NCI-H128 (cell line): ENCODE measurements at regions not wholly inside any gene's neighbourhood (a gene's known extent, or its start where the extent isn't known, plus 50 kb on each side); places are given as distances from the start of the nearest gene placed in this dataset.

Source experiments
- DNase-seq: peaks from one replicate; lab custom pipeline; 2025; ENCODE audit not compliant: unreplicated experiment; lab: John Stamatoyannopoulos, UW

GRCh38 chr2:125042727-125043126, 1017.6 kb downstream of the CNTNAP5 start:
- no peak for DNase-seq

- DNase-seq: no peak
Measured at GRCh38 chr2:125070726-125071505, 1045.8 kb downstream of the CNTNAP5 start.

GRCh38 chr2:125073440-125073839, 1048.4 kb downstream of the CNTNAP5 start:
- DNase-seq: no peak

DNA sequence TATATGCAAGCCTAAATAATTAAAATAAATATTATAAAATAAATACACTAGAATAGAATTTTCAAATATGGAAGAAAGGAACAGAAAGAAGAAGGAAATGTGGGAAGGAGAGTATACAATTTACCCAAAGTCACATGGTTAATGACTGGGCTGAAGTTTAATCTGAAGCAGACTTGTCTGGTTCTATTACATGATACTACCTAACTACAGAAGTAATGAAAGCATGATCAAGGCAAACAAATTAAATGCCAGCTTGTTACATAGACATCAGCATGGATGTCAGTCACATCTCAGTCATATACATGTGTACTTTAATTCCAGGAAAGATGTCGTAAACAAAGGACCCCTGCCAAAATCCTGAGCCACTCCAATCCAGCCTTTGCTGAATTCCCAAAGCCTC, 1060.8 kb downstream of the CNTNAP5 start:
- DNase-seq: no peak

- no peak for DNase-seq
Measured at GRCh38 chr2:125086313-125087184, 1061.5 kb downstream of the CNTNAP5 start.

DNA sequence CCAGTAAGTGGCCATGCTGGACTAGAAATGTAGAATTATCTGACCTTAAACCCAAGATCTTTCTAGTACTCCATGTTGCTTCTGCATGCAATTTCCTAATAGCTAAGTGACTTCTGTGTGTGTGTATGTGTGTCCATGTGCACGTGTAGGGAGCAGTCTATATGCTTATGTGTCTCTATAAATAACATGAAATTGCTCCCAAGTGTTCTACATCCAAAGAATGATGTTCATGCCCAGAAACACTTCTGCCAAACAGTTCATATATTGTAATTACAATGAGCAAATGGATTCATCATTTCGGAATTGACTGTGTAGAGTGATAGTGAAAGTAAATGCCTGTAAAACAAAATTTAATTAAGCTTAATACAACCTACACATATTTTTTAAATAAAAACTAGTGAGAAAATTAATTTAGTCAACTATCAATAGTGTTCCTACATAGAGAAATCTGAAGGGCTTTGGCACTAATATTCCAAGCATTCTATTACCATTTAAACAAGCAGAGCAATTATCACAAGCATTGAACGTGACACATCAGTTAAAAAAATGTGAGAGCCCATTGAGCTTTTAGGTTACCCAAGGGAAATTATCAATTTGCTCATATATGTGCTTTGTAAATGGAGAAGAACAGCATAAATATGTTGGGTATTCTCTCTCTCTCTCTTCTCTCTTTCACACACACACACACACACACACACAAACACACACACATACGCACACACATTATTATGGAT, 1067.4 kb downstream of the CNTNAP5 start:
- no peak for DNase-seq

DNA sequence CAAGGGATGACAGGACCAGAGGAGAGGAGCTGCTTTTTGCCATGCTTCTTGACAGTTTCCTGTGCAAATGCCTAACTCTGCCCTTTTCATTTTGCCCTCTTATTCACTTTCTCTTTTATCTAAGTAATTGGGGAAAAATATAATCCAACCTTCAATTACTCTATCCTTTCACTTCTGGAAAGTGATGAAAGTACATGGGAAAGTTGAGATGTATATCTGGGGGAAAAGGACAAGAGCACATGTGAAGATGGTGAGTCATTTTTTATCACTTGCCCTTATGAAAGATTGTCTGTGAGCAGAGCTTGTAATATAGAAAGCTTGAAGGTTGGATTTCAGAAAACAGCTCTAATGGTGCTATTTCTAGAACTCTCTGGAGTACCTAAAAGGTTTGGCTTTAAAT, 1070.7 kb downstream of the CNTNAP5 start:
- no peak for DNase-seq

- no peak for DNase-seq
Measured at GRCh38 chr2:125106710-125107109, 1081.6 kb downstream of the CNTNAP5 start.

DNA sequence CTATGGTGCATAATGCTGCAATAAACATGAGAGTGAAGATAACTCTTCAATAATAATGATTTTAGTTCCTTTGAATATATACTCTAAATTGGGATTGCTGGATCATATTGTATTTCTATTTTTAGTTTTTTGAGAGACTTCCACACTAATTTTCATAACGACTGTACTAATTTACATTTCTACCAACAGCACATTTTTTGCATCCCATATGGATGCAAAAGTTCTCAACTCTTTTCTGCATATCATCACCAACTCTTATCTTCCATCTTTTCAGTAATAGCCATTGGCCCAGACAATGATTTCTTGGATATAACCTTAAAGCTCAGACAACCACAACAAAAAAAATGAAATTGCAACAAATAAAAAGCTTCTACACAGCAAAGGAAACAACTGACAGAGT, 1082.4 kb downstream of the CNTNAP5 start:
- DNase-seq: no peak

- DNase-seq: no peak
Measured at GRCh38 chr2:125108251-125108650, 1083.2 kb downstream of the CNTNAP5 start.

- DNase-seq: no peak
Measured at GRCh38 chr2:125125902-125126301, 1100.8 kb downstream of the CNTNAP5 start.

DNA sequence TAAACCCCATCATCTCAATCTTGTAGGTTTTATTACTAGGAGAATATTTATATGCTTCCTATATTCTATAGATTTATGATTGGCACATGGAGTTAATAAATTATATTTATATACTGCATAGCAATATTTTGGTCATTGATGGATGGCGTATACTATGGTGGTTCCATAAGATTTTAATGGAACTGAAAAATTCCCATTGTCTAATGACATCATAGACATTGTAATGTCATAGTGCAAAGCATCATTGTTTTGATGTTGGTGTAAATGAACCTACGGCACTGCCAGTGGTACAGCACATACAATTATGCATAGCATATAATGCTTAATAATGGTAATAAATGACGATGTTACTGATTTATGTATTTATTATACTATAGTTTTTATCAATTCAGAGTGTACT, 1135.9 kb downstream of the CNTNAP5 start:
- no peak for DNase-seq

- DNase-seq: no peak
Measured at GRCh38 chr2:125167152-125167551, 1142.1 kb downstream of the CNTNAP5 start.

GRCh38 chr2:125167820-125168219, 1142.7 kb downstream of the CNTNAP5 start:
- DNase-seq: no peak

DNA sequence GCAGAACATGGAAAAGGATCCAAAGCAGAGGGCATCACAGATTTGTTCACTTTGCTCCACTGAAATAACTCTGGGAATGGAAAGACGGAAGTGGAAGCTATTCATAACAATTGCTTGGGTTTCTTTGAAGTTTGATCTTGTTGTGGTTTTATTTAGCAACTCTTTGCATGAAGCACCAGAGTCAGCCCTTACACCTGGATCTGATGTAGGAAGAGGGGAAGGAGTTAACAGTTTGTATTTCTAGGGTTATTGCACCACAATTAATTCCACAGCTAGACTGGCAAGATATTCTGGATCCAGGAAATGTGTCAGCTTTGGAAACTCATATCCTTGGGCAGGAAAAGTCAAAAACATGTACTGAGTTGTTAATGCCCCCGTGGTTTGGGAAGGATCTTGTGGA, 1143.4 kb downstream of the CNTNAP5 start:
- DNase-seq: no peak

DNA sequence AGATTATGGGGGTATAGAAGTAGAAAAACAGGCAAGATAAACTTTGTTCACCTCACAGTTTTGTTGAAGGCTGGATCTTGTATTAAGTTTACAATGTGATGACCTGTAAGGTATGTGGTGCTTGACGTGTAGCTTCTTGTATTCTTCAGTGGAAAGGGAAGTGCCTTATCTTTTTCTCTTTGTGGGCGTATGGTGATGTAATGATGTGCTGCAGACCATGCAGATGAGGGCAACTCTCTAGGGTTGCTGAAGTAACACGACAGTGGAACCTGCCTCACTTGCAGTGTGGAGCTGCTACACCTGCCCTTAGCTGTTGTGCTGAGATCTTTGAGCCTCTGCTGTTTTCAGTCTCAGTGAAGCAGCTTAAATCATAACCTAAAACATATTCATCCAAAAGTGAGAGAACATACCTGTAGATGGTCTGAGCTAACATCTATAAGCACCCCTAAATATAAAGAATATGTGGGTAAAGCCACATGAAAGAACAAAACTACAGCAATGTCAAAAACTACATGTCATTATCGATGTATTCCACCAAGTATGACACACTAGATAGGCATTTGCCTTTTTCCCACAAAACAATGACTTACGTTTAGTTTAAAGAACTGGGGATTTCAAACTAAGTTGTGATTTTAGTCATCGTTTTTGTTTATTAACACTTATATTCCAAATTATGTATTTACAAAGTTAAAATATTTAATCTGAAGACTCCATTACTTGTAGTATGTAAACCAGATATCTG, 1144.1 kb downstream of the CNTNAP5 start:
- DNase-seq: no peak

GRCh38 chr2:125169764-125170146, 1144.7 kb downstream of the CNTNAP5 start:
- DNase-seq: no peak

GRCh38 chr2:125172181-125172580, 1147.1 kb downstream of the CNTNAP5 start:
- no peak for DNase-seq

DNA sequence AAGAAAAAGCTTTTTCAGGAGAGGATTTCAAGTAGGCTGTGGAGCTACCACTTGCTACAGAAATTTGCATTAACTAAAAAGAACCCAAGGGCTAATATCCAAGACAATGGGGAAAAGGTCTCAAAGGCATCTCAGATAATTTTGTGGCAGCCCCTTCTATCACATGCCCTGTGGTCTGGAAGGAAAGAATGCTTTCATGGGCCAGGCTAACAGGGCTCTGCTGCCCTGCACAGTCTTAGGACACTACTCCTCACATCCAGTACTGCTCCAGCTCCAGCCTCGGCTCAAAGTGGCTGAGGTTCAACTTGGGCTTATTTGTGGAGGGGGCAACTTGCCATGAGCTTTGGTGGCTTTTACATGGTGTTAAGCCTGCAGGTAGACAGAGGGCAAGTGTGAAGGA, 1150.3 kb downstream of the CNTNAP5 start:
- DNase-seq: no peak

- no peak for DNase-seq
Measured at GRCh38 chr2:125185691-125186270, 1160.7 kb downstream of the CNTNAP5 start.

- DNase-seq: no peak
Measured at GRCh38 chr2:125207431-125207830, 1182.3 kb downstream of the CNTNAP5 start.
